EL (cell line): ENCODE measurements at regions not wholly inside any gene's neighbourhood (a gene's known extent, or its start where the extent isn't known, plus 50 kb on each side); places are given as distances from the start of the nearest gene placed in this dataset.
"Not testable (repeated sequence)": the region's sequence is repeated elsewhere in the genome, so short reads cannot be mapped to it uniquely, and the experiment has no call there.

Source experiments
- DNase-seq: peaks from one replicate; pipeline ENCODE4 v3.0.0-alpha.2; 2016

GRCh38 chr2:217008794-217009193 lies 148.9 kb upstream of the TNP1 start:
- DNase-seq, result no peak

- no peak for DNase-seq
Measured at GRCh38 chr2:217006217-217006616, 146.4 kb upstream of the TNP1 start.

GRCh38 chr2:217004656-217005055 lies 144.8 kb upstream of the TNP1 start:
- DNase-seq, result no peak

GRCh38 chr2:217001740-217002139 lies 141.9 kb upstream of the TNP1 start:
- DNase-seq, result no peak

GRCh38 chr2:217000406-217000805 lies 140.5 kb upstream of the TNP1 start:
- no peak for DNase-seq

GRCh38 chr2:216996279-216996845 lies 136.5 kb upstream of the TNP1 start:
- DNase-seq, result no peak

- no peak for DNase-seq
Measured at GRCh38 chr2:216994353-216994854, 134.5 kb upstream of the TNP1 start.

GRCh38 chr2:216992056-216992675 lies 132.3 kb upstream of the TNP1 start:
- DNase-seq, result no peak

GRCh38 chr2:216991563-216991962 lies 131.7 kb upstream of the TNP1 start:
- DNase-seq, result no peak

- DNase-seq, result no peak
Measured at GRCh38 chr2:216989340-216990129, 129.7 kb upstream of the TNP1 start.

- no peak for DNase-seq
Measured at GRCh38 chr2:216987252-216987821, 127.5 kb upstream of the TNP1 start.

GRCh38 chr2:216985658-216986141 lies 125.8 kb upstream of the TNP1 start:
- DNase-seq, result no peak

- no peak for DNase-seq
Measured at GRCh38 chr2:216984937-216985336, 125.1 kb upstream of the TNP1 start.

- DNase-seq, result not testable (repeated sequence)
Measured at GRCh38 chr2:216981951-216982350, 122.1 kb upstream of the TNP1 start.

GRCh38 chr2:216980510-216980909 lies 120.6 kb upstream of the TNP1 start:
- DNase-seq, result not testable (repeated sequence)

GRCh38 chr2:216974321-216975302 lies 114.7 kb upstream of the TNP1 start:
- DNase-seq, result no peak

GRCh38 chr2:216971593-216971992 lies 111.7 kb upstream of the TNP1 start:
- no peak for DNase-seq

- no peak for DNase-seq
Measured at GRCh38 chr2:216970359-216970915, 110.6 kb upstream of the TNP1 start.

GRCh38 chr2:216967889-216968288 lies 108.0 kb upstream of the TNP1 start:
- no peak for DNase-seq

- DNase-seq, result no peak
Measured at GRCh38 chr2:216960671-216961268, 100.9 kb upstream of the TNP1 start.

GRCh38 chr2:216959433-216959832 lies 99.6 kb upstream of the TNP1 start:
- no peak for DNase-seq
